ENCODE measurements at regions not wholly inside any gene's neighbourhood (a gene's known extent, or its start where the extent isn't known, plus 50 kb on each side); places are given as distances from the start of the nearest gene placed in this dataset.

DNA sequence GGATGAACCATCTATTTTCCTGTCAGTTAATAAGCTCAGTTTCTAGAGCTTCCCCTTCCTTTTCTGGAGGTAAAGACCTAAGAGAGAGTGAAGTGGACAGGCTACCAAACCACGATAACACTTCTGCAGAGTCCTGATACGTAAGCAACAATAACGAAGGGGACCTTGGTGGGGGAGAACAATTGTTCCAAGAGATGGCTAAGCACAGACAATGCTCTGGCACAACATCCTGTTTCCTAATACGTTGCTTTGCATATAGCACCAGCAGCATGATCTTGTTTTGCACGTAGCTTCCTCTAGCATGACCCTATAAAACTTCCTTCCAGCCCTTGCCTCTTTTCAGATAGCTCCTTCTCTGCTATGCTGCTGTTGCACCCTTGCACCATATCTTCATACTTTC is 247.3 kb downstream of the RAD51AP2 start:
- intact Hi-C loops (cut with micrococcal nuclease; ENCODE audit: unreplicated experiment) = no loop called here
- ChIA-PET POLR2A (no interaction called here), CTCF (no interaction called here)
- BruUV-seq (replicated peaks) = no TSS peak
- Histone ChIP-seq H3K36me3 (ENCODE audit: control insufficient read depth, insufficient read depth, low read length) (no peaks in the 10 kb centered on the region), H3K4me3 (ENCODE audit: low read depth in 2 of 2, low read length in 2 of 2) (no peak overlapping the region), H3K27me3 (ENCODE audit: control insufficient read depth, insufficient read depth, low read length) (no peaks in the 10 kb centered on the region), H3K4me1 (ENCODE audit: control insufficient read depth, insufficient read depth, low read length) (no peaks in the 10 kb centered on the region), H3K27ac (ENCODE audit: low read length) (no peak overlapping the region), H3K9me3 (ENCODE audit: control insufficient read depth, insufficient read depth, low read depth, low read length) (no peaks in the 10 kb centered on the region)
- TF ChIP-seq, protein P1, sequence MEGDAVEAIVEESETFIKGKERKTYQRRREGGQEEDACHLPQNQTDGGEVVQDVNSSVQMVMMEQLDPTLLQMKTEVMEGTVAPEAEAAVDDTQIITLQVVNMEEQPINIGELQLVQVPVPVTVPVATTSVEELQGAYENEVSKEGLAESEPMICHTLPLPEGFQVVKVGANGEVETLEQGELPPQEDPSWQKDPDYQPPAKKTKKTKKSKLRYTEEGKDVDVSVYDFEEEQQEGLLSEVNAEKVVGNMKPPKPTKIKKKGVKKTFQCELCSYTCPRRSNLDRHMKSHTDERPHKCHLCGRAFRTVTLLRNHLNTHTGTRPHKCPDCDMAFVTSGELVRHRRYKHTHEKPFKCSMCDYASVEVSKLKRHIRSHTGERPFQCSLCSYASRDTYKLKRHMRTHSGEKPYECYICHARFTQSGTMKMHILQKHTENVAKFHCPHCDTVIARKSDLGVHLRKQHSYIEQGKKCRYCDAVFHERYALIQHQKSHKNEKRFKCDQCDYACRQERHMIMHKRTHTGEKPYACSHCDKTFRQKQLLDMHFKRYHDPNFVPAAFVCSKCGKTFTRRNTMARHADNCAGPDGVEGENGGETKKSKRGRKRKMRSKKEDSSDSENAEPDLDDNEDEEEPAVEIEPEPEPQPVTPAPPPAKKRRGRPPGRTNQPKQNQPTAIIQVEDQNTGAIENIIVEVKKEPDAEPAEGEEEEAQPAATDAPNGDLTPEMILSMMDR (IDR thresholded peaks at IDR 0.05) = no peak
- TF ChIP-seq SIN3A (IDR thresholded peaks at IDR 0.05; ENCODE audit: borderline replicate concordance, insufficient read depth, low read depth, low read length) (no peak), POLR2AphosphoS5 (IDR thresholded peaks at IDR 0.05; ENCODE audit: low read depth, low read length) (no peak), TCF7L2 (IDR thresholded peaks at IDR 0.05; ENCODE audit: low read depth, low read length) (no peak)
- TF ChIP-seq, protein P2, sequence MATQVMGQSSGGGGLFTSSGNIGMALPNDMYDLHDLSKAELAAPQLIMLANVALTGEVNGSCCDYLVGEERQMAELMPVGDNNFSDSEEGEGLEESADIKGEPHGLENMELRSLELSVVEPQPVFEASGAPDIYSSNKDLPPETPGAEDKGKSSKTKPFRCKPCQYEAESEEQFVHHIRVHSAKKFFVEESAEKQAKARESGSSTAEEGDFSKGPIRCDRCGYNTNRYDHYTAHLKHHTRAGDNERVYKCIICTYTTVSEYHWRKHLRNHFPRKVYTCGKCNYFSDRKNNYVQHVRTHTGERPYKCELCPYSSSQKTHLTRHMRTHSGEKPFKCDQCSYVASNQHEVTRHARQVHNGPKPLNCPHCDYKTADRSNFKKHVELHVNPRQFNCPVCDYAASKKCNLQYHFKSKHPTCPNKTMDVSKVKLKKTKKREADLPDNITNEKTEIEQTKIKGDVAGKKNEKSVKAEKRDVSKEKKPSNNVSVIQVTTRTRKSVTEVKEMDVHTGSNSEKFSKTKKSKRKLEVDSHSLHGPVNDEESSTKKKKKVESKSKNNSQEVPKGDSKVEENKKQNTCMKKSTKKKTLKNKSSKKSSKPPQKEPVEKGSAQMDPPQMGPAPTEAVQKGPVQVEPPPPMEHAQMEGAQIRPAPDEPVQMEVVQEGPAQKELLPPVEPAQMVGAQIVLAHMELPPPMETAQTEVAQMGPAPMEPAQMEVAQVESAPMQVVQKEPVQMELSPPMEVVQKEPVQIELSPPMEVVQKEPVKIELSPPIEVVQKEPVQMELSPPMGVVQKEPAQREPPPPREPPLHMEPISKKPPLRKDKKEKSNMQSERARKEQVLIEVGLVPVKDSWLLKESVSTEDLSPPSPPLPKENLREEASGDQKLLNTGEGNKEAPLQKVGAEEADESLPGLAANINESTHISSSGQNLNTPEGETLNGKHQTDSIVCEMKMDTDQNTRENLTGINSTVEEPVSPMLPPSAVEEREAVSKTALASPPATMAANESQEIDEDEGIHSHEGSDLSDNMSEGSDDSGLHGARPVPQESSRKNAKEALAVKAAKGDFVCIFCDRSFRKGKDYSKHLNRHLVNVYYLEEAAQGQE (IDR thresholded peaks at IDR 0.05; ENCODE audit: insufficient read depth in 1 of 2, low read depth in 2 of 2, low read length in 1 of 2) = no peak
- no peak for ATAC-seq
- DNase-seq (ENCODE audit: low read depth, low spot score) = no peak
- in situ Hi-C loops (cut with HindIII; ENCODE audit: low pct_unique_long_range_greater_than_20kb, low sequenced_read_pairs) = no loop called here

DNA sequence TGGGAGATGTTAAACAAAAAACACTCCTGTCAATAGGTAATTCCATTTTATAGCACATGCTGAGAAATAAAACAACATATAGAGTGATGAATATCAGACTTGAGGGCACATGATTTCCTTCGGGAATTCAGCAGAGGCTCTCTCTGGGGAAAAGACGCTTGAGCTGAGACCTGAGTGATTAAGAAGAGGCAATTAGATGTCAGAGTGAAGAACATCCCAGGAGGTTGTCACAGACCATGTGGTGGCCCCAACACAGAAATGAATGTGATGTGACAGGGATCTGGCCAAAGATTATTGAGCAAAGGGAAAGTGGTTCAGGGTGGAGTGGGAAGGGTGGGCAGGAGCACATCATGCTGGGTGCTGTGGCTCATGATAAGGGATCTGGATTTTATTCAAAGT is 254.7 kb downstream of the RAD51AP2 start:
- DNase-seq (ENCODE audit: low read depth, low spot score) (no peak), ATAC-seq (no peak)
- Histone ChIP-seq H3K36me3 (ENCODE audit: control insufficient read depth, insufficient read depth, low read length) (no peaks in the 10 kb centered on the region), H3K27me3 (ENCODE audit: control insufficient read depth, insufficient read depth, low read length) (no peaks in the 10 kb centered on the region), H3K4me3 (ENCODE audit: low read depth in 2 of 2, low read length in 2 of 2) (no peak overlapping the region), H3K4me1 (ENCODE audit: control insufficient read depth, insufficient read depth, low read length) (no peaks in the 10 kb centered on the region), H3K9me3 (ENCODE audit: control insufficient read depth, insufficient read depth, low read depth, low read length) (no peaks in the 10 kb centered on the region), H3K27ac (ENCODE audit: low read length) (no peak overlapping the region)
- TF ChIP-seq TCF7L2 (IDR thresholded peaks at IDR 0.05; ENCODE audit: low read depth, low read length) (no peak), POLR2AphosphoS5 (IDR thresholded peaks at IDR 0.05; ENCODE audit: low read depth, low read length) (no peak), SIN3A (IDR thresholded peaks at IDR 0.05; ENCODE audit: borderline replicate concordance, insufficient read depth, low read depth, low read length) (no peak)
- TF ChIP-seq, protein P2 (IDR thresholded peaks at IDR 0.05; ENCODE audit: insufficient read depth in 1 of 2, low read depth in 2 of 2, low read length in 1 of 2) = no peak
- ChIA-PET POLR2A (no interaction called here), CTCF (no interaction called here)
- intact Hi-C loops (cut with micrococcal nuclease; ENCODE audit: unreplicated experiment) = no loop called here
- no TSS peak for BruUV-seq (replicated peaks)
- in situ Hi-C loops (cut with HindIII; ENCODE audit: low pct_unique_long_range_greater_than_20kb, low sequenced_read_pairs) = no loop called here

Measured in Panc1 (cell line).